ENCODE measurements at regions not wholly inside any gene's neighbourhood (a gene's known extent, or its start where the extent isn't known, plus 50 kb on each side); places are given as distances from the start of the nearest gene placed in this dataset.
"Not testable (repeated sequence)": the region's sequence is repeated elsewhere in the genome, so short reads cannot be mapped to it uniquely, and the experiment has no call there.

DNA sequence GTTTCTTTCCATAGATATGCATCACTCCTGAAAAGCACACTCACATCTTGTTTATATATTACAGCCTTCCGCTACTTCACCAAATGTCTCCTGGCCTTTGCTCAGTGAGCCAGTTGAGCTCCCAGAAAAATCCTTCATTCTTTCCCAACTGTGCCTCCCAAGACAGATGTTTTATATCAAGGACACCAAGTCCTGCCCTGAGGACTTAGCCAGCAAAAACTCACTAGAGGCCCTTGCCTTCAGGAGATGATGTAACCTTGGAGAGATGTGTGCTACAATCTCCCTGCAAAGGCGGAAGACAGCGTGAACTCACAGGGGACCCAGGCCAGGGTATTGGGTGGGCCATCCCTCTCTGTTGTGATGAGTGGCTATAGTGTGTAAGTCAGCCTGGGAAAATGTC, 86.1 kb upstream of the CTAGE1 start:
- no peak for DNase-seq (ENCODE audit: low spot score)

GRCh38 chr18:22504251-22505030, 86.7 kb upstream of the CTAGE1 start:
- DNase-seq (ENCODE audit: low spot score) = no peak

- no peak for DNase-seq (ENCODE audit: low spot score)
These were observed 87.5 kb upstream of the CTAGE1 start for GRCh38 chr18:22505141-22505591.

GRCh38 chr18:22507055-22507454, 89.3 kb upstream of the CTAGE1 start:
- DNase-seq (ENCODE audit: low spot score) = no peak

- DNase-seq (ENCODE audit: low spot score) = no peak
These were observed 91.7 kb upstream of the CTAGE1 start for GRCh38 chr18:22509423-22509822.

DNA sequence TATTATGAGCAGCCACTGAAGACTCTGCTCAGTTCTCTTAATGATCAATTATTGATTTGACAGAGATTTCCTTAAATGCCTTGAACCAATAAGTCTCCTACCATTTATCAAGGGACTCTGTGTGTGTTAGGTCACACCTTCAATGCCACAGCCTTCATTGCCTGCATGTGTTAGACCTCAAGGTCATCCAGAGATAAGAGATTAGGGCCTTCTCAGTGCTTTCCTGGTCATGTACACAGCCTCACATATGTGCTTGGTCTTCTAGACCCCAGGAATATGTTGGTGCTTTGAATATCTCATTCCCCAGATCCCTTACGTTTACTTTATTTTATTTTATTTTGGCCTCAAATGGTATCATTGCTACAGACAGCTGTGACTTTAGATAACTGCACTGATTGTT, 93.0 kb upstream of the CTAGE1 start:
- DNase-seq (ENCODE audit: low spot score) = no peak

- DNase-seq (ENCODE audit: low spot score) = no peak
These were observed 96.2 kb upstream of the CTAGE1 start for GRCh38 chr18:22513721-22514481.

GRCh38 chr18:22514655-22515054, 96.9 kb upstream of the CTAGE1 start:
- no peak for DNase-seq (ENCODE audit: low spot score)

- no peak for DNase-seq (ENCODE audit: low spot score)
These were observed 97.5 kb upstream of the CTAGE1 start for GRCh38 chr18:22515250-22515649.

- DNase-seq (ENCODE audit: low spot score) = no peak
These were observed 99.6 kb upstream of the CTAGE1 start for GRCh38 chr18:22517356-22517755.

DNA sequence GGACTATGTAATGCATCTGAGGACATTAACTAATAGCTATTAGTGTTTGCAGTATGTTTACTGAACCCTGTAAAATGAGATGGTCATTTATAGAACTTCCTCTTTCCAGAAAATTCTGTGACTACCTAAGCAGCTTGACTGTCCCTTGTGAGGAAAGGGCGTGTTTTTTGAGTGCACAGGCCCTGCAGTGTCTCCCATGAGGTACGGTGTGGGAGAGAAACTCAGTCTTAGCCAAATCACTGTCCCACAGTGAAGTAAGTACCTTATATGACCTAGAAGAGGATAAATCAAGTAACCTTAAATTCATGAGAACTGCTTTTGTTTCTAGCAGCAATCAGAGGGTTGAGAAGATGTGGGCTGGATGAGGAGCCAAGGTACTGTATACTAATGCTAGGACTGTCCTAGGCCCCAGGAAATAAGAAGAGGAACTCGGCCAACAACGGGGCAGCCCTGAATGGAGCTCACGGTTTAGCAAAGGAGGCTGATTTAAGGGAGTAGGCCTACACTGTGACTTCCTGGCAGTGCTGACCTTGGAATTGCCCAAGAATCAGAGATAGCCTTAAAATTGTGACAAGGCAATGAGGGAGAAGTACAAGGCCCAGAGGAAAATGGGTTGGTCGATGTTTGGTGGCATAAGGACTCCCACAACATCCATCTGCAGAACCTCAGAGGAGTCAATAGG, 103.5 kb upstream of the CTAGE1 start:
- no peak for DNase-seq (ENCODE audit: low spot score)

GRCh38 chr18:22523481-22523880, 105.8 kb upstream of the CTAGE1 start:
- no peak for DNase-seq (ENCODE audit: low spot score)

DNA sequence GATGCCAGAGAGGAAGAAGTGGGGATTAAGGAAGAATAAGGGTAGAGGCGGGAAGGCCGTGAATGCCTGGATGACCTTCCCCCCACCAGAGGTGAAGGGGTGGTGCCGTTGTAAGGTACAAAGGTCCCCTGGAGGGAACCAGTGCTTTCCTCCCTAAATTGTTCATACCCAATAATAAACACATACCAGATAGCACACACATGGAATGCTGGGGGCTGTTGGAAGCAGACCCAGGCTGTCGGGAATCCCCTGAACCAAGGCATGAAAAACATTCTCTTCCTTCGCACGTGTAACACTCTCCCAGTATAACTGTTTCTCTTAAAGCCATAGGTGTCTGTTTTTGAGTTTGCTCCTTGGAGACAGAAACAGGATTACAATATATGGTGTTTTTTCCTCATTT, 107.1 kb upstream of the CTAGE1 start:
- no peak for DNase-seq (ENCODE audit: low spot score)

GRCh38 chr18:22525313-22525712, 107.6 kb upstream of the CTAGE1 start:
- no peak for DNase-seq (ENCODE audit: low spot score)

GRCh38 chr18:22525883-22526282, 108.2 kb upstream of the CTAGE1 start:
- DNase-seq (ENCODE audit: low spot score) = no peak

GRCh38 chr18:22528291-22528690, 110.6 kb upstream of the CTAGE1 start:
- no peak for DNase-seq (ENCODE audit: low spot score)

- not testable (repeated sequence) for DNase-seq (ENCODE audit: low spot score)
These were observed 117.0 kb upstream of the CTAGE1 start for GRCh38 chr18:22534706-22535105.

DNA sequence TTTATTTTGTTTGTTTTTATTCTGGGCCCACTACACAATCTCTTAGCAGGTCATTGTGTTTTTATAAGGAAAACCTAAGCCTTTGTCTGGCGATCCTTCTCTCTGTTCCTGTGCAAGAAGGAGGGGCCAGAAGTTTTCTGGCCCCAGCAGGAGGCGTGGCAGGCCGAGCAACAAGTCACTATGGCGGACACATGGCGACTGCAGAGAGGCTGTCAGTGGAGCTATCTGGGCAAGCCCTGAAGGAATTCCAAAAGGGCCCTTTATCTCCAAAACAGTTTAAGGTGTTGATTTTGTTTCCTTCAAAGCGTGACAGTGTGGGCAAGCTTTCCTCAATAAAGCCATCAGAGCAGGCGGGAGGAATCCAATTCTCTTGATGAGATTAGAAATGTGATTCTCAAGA, 118.8 kb upstream of the CTAGE1 start:
- DNase-seq (ENCODE audit: low spot score) = no peak

- DNase-seq (ENCODE audit: low spot score) = no peak
These were observed 120.7 kb upstream of the CTAGE1 start for GRCh38 chr18:22538426-22538825.

DNA sequence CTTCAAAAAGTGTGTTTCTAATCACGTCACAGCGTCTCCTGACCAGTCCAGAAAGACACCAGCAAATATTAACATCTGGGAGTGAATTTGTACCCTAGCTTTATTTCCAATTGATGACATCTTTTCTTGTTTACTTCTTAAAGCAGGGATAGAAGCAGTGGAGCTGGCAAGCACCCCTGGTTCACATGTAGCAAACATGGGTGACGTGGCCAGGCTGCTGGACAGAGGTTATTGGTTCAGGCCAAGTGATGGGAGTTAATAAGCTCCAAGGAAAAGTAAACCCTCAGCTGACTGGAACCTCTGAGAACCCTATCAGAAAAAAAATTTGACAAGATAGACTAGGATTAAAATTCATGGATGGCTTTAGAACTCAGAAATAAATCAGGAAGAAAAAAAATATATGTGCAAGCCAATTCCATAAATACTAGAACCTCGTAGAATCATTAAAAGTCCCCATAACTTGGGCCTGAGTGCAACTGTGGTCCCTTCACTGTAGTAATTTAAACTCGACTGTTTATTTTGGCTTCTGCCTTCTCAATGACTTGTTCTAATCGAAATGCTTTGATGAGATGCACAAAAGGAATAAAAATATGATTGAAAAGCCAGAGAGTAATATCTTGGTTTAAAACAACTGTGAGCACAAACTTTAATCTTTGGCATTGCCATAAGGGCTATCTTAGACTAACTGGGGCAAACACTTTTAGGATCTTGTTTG, 121.5 kb upstream of the CTAGE1 start:
- DNase-seq (ENCODE audit: low spot score) = no peak

DNA sequence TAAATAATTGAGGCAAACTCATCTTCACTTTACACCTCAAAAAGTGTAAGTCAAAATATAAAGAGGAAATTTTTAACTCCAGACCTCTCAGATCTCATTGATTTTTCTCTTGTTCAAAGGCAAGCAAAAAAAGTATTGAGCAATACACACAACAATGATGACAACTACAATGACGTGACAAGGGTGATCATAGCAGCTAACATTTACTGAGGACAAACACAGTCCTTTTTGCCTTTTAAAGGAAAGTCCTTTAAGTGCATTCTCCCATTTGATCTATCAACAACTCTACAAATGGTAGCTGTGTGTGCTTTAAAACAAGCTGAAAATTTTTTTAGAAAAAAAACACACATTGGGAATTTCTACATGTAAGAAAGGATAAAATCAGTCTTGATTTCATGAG, 123.5 kb upstream of the CTAGE1 start:
- no peak for DNase-seq (ENCODE audit: low spot score)

DNA sequence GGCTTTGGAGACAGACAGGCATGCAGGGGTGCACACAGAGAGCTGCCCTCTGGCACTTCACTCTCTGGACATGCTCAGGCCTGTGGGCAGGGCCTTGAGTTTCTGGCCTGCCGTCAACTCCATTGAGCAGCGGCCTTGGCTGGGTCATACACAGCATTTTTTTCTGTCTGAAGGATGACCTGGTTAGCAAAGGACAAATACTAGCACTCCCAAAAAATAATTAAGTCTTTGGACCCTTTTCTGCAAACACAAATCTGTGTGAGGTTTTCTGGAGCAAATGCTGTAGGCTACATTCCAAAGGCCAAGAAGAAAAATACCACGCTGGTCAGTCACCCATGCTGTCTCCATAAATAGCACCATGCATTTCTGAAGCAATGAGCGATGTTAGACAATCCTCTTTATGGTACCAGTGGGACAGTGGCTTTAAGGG, 124.7 kb upstream of the CTAGE1 start:
- DNase-seq (ENCODE audit: low spot score) = no peak

Measured in SK-N-DZ (cell line).